ENCODE measurements at regions not wholly inside any gene's neighbourhood (a gene's known extent, or its start where the extent isn't known, plus 50 kb on each side); places are given as distances from the start of the nearest gene placed in this dataset.

- H3K4me2 ChIP-seq (ENCODE audit: low read length) = no peak overlapping the region
- H3K36me3 ChIP-seq (ENCODE audit: insufficient read depth, low read length) = no peaks in the 10 kb centered on the region
- TF ChIP-seq CTCF (IDR thresholded peaks at IDR 0.05; ENCODE audit: poor library complexity, severe bottlenecking) (no peak), SMC3 (conservative IDR thresholded peaks at IDR 0.05; ENCODE audit: poor library complexity) (no peak), EP300 (conservative IDR thresholded peaks at IDR 0.05; ENCODE audit: poor library complexity, severe bottlenecking) (no peak), EZH2 (IDR thresholded peaks at IDR 0.05; ENCODE audit: borderline replicate concordance, insufficient read depth, low read length, poor library complexity, severe bottlenecking) (no peak), POLR2AphosphoS5 (IDR thresholded peaks at IDR 0.05) (no peak), TAF1 (IDR thresholded peaks at IDR 0.05; ENCODE audit: low read depth) (no peak), MXI1 (conservative IDR thresholded peaks at IDR 0.05; ENCODE audit: poor library complexity, severe bottlenecking) (no peak), RAD21 (conservative IDR thresholded peaks at IDR 0.05) (no peak), REST (IDR thresholded peaks at IDR 0.05; ENCODE audit: borderline replicate concordance) (no peak)
- H3F3A ChIP-seq (ENCODE audit: insufficient read depth, low read length, poor library complexity, severe bottlenecking) = no peaks in the 10 kb centered on the region
- no peaks in the 10 kb centered on the region for H3K79me2 ChIP-seq (replicated peaks; ENCODE audit: insufficient read depth, low read length)
- no peak overlapping the region for H2AFZ ChIP-seq (ENCODE audit: low read depth, low read length)
- H3K4me3 ChIP-seq (ENCODE audit: low read length) = no peak overlapping the region
- H3K9me3 ChIP-seq (ENCODE audit: low read length) = no peaks in the 10 kb centered on the region
- no peak overlapping the region for H3K9ac ChIP-seq (ENCODE audit: low read length)
- H3K27me3 ChIP-seq (ENCODE audit: insufficient read depth, low read depth, low read length) = no peaks in the 10 kb centered on the region
- no peaks in the 10 kb centered on the region for H3K9me2 ChIP-seq (ENCODE audit: insufficient read depth, low read length)
- H3K27ac ChIP-seq (ENCODE audit: low read length) = no peak overlapping the region
- H4K20me1 ChIP-seq (ENCODE audit: insufficient read depth) = no peaks in the 10 kb centered on the region
These were observed 946.6 kb upstream of the ARRDC3 start for GRCh38 chr5:92329759-92330158.

GRCh38 chr5:92328584-92329259, 945.6 kb upstream of the ARRDC3 start:
- Histone ChIP-seq H3K27ac (ENCODE audit: low read length) (no peak overlapping the region), H3K4me3 (ENCODE audit: low read length) (no peak overlapping the region), H3K27me3 (ENCODE audit: insufficient read depth, low read depth, low read length) (no peaks in the 10 kb centered on the region), H3K9ac (ENCODE audit: low read length) (no peak overlapping the region), H3K4me2 (ENCODE audit: low read length) (no peak overlapping the region), H3K79me2 (replicated peaks; ENCODE audit: insufficient read depth, low read length) (no peaks in the 10 kb centered on the region), H3K36me3 (ENCODE audit: insufficient read depth, low read length) (no peaks in the 10 kb centered on the region), H4K20me1 (ENCODE audit: insufficient read depth) (no peaks in the 10 kb centered on the region), H2AFZ (ENCODE audit: low read depth, low read length) (no peak overlapping the region), H3K9me2 (ENCODE audit: insufficient read depth, low read length) (no peaks in the 10 kb centered on the region), H3K9me3 (ENCODE audit: low read length) (no peaks in the 10 kb centered on the region), H3F3A (ENCODE audit: insufficient read depth, low read length, poor library complexity, severe bottlenecking) (no peaks in the 10 kb centered on the region)
- TF ChIP-seq REST (IDR thresholded peaks at IDR 0.05; ENCODE audit: borderline replicate concordance) = no peak
- no peak for TF ChIP-seq EP300 (conservative IDR thresholded peaks at IDR 0.05; ENCODE audit: poor library complexity, severe bottlenecking)
- TF ChIP-seq RAD21 (conservative IDR thresholded peaks at IDR 0.05) = no peak
- TF ChIP-seq CTCF (IDR thresholded peaks at IDR 0.05; ENCODE audit: poor library complexity, severe bottlenecking) = no peak
- no peak for TF ChIP-seq MXI1 (conservative IDR thresholded peaks at IDR 0.05; ENCODE audit: poor library complexity, severe bottlenecking)
- no peak for TF ChIP-seq POLR2AphosphoS5 (IDR thresholded peaks at IDR 0.05)
- TF ChIP-seq TAF1 (IDR thresholded peaks at IDR 0.05; ENCODE audit: low read depth) = no peak
- no peak for TF ChIP-seq EZH2 (IDR thresholded peaks at IDR 0.05; ENCODE audit: borderline replicate concordance, insufficient read depth, low read length, poor library complexity, severe bottlenecking)
- TF ChIP-seq SMC3 (conservative IDR thresholded peaks at IDR 0.05; ENCODE audit: poor library complexity) = no peak
